ENCODE measurements at regions not wholly inside any gene's neighbourhood (a gene's known extent, or its start where the extent isn't known, plus 50 kb on each side); places are given as distances from the start of the nearest gene placed in this dataset.

DNA sequence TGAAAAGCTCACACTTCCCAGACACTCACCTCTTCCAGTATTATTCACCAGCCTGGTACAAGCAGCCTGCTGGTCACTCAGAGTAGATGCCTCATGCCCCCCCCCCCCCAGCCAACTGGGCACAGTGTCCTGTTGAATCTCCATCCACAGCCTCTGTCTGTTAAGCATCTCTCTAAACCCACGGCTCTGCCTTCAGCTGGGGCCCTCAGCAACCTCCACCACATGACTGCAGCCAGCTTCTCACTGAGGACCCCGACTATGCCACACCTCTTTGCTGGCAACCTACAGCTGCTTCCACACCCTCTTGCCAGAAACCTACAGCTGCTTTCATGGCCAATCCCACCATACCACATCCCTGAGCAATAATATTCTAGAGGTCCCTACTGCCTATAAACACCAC lies 113.1 kb downstream of the RHOU start:
- Histone ChIP-seq H3K4me1 (ENCODE audit: control insufficient read depth, insufficient read depth, low read length) (no peaks in the 10 kb centered on the region), H3K9ac (ENCODE audit: low read length in 2 of 2) (no peak overlapping the region), H3K9me3 (ENCODE audit: control insufficient read depth in 2 of 2, low read length in 2 of 2) (no peaks in the 10 kb centered on the region), H3K36me3 (ENCODE audit: control insufficient read depth in 2 of 2, insufficient read depth in 2 of 2, low read length in 2 of 2) (no peaks in the 10 kb centered on the region), H3K27me3 (ENCODE audit: control insufficient read depth in 1 of 2, insufficient read depth in 2 of 2, low read length in 2 of 2) (no peaks in the 10 kb centered on the region), H3K4me3 (ENCODE audit: low read length in 2 of 2) (no peak overlapping the region), H3K27ac (ENCODE audit: low read length) (no peak overlapping the region)

DNA sequence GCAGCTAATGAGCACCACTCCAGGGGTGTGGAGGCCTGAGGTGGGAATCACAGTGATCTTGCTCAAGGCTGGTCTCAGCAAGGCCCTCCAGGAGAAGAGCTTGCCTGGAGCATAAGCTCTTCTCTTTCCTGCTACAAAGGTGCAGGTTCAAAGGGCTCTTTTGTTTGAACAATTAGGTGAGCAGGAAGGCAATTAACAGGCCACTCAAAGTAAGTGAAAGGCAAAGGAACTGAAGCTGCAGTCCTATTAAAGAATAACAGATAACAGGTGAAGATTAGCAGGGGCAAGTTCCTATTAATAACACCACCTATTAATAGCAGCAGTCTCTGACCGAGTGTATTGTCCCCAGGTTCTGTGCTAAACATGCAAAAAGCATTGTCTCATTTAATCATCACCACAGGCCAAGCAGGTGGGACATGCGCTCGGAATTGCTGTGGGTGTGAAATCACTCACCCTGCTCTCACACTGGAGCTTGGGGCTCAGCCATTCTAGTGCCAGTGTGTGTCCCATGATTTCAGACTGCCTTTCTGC lies 113.8 kb downstream of the RHOU start:
- Histone ChIP-seq H3K27ac (ENCODE audit: low read length) (no peak overlapping the region), H3K9ac (ENCODE audit: low read length in 2 of 2) (no peak overlapping the region), H3K27me3 (ENCODE audit: control insufficient read depth in 1 of 2, insufficient read depth in 2 of 2, low read length in 2 of 2) (no peaks in the 10 kb centered on the region), H3K9me3 (ENCODE audit: control insufficient read depth in 2 of 2, low read length in 2 of 2) (no peaks in the 10 kb centered on the region), H3K4me1 (ENCODE audit: control insufficient read depth, insufficient read depth, low read length) (no peaks in the 10 kb centered on the region), H3K4me3 (ENCODE audit: low read length in 2 of 2) (no peak overlapping the region), H3K36me3 (ENCODE audit: control insufficient read depth in 2 of 2, insufficient read depth in 2 of 2, low read length in 2 of 2) (no peaks in the 10 kb centered on the region)

DNA sequence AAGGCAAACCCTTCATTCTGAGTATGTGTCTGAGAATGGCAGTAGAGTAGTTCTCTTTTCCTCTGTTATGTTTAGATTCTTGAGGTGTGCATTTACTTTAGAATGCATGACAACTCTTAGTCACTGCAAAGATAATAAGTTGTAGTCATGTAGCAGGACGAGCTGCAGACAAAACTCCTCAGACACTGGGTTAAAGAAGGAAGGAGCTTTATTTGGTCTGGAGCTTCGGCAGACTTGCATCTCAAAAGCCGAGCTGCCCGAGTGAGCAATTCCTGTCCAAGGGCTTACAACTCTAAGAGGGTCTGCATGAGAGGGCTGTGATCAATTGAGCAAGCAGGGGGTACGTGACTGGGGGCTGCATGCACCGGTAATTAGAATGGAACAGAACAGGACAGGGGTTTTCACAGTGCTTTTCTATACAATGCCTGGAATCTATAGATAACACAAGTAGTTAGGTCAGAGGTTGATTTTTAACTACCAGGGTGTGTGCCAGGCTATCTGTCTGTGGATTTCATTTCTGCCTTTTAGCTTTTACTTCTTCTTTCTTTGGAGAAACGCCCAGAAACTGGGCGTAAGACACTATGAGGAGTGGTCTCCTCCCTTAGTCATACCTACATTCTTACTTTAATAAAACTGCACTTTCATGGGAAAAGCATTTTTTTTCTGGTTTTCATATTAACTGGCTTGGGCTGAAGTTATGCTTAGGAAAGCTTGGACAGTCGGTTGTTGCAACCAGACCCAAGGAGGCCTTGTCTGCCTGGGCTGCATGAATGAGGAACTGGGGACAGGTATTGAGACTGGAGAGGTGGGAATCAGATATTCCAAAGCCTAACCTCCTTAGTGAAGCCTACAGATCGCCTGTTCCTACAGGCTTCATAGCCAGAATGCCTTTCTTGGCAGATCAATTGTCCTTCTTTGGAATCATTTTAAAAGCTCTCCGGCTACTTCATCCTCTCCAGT lies 115.1 kb downstream of the RHOU start:
- no peaks in the 10 kb centered on the region for H3K27me3 ChIP-seq (ENCODE audit: control insufficient read depth in 1 of 2, insufficient read depth in 2 of 2, low read length in 2 of 2)
- no peaks in the 10 kb centered on the region for H3K36me3 ChIP-seq (ENCODE audit: control insufficient read depth in 2 of 2, insufficient read depth in 2 of 2, low read length in 2 of 2)
- H3K27ac ChIP-seq (ENCODE audit: low read length): no peak overlapping the region
- no peak overlapping the region for H3K4me3 ChIP-seq (ENCODE audit: low read length in 2 of 2)
- no peaks in the 10 kb centered on the region for H3K4me1 ChIP-seq (ENCODE audit: control insufficient read depth, insufficient read depth, low read length)
- H3K9ac ChIP-seq (ENCODE audit: low read length in 2 of 2): no peak overlapping the region
- no peaks in the 10 kb centered on the region for H3K9me3 ChIP-seq (ENCODE audit: control insufficient read depth in 2 of 2, low read length in 2 of 2)

DNA sequence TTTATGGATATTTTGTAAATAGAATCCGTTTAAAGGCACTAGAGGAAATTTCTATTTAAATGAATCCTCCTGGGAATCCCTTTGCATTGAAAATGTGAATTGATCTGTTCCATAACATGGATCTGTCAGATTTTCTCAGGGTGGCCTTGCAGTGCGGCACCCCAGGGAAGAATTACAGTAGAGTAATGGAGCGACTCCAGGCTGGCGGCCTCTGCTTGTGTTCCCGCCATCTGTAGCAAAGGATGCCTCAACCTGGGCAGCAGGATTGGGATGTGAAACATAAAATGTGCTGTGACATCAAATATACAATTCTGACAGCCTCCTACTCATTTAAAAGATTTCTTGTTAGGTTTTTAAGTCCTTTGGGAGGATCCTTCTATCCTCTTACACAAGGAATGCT lies 115.9 kb downstream of the RHOU start:
- no peaks in the 10 kb centered on the region for H3K27me3 ChIP-seq (ENCODE audit: control insufficient read depth in 1 of 2, insufficient read depth in 2 of 2, low read length in 2 of 2)
- H3K4me1 ChIP-seq (ENCODE audit: control insufficient read depth, insufficient read depth, low read length): no peaks in the 10 kb centered on the region
- no peak overlapping the region for H3K9ac ChIP-seq (ENCODE audit: low read length in 2 of 2)
- H3K9me3 ChIP-seq (ENCODE audit: control insufficient read depth in 2 of 2, low read length in 2 of 2): no peaks in the 10 kb centered on the region
- no peak overlapping the region for H3K27ac ChIP-seq (ENCODE audit: low read length)
- H3K36me3 ChIP-seq (ENCODE audit: control insufficient read depth in 2 of 2, insufficient read depth in 2 of 2, low read length in 2 of 2): no peaks in the 10 kb centered on the region
- no peak overlapping the region for H3K4me3 ChIP-seq (ENCODE audit: low read length in 2 of 2)

DNA sequence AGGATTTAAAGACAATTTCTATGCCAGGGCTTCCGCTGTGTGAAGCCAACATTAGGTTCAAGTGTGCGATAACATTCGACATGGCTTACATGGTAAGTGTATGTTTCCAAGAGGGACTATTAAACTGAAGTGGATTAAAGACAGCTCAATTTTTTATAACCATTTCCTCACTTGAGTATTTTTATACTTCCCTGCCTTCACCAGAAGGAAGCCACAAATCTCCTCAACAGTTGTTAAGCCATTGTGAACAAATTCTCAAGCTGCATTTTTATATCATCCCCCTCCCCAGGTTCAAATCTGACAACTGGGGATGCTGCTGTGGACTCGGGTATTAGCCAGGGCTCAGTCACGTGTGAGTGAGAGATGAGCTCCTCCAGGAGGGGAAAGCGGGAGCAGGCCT lies 116.3 kb downstream of the RHOU start:
- no peak overlapping the region for H3K9ac ChIP-seq (ENCODE audit: low read length in 2 of 2)
- H3K4me3 ChIP-seq (ENCODE audit: low read length in 2 of 2): no peak overlapping the region
- no peaks in the 10 kb centered on the region for H3K36me3 ChIP-seq (ENCODE audit: control insufficient read depth in 2 of 2, insufficient read depth in 2 of 2, low read length in 2 of 2)
- H3K27ac ChIP-seq (ENCODE audit: low read length): no peak overlapping the region
- H3K4me1 ChIP-seq (ENCODE audit: control insufficient read depth, insufficient read depth, low read length): no peaks in the 10 kb centered on the region
- no peaks in the 10 kb centered on the region for H3K27me3 ChIP-seq (ENCODE audit: control insufficient read depth in 1 of 2, insufficient read depth in 2 of 2, low read length in 2 of 2)
- no peaks in the 10 kb centered on the region for H3K9me3 ChIP-seq (ENCODE audit: control insufficient read depth in 2 of 2, low read length in 2 of 2)

DNA sequence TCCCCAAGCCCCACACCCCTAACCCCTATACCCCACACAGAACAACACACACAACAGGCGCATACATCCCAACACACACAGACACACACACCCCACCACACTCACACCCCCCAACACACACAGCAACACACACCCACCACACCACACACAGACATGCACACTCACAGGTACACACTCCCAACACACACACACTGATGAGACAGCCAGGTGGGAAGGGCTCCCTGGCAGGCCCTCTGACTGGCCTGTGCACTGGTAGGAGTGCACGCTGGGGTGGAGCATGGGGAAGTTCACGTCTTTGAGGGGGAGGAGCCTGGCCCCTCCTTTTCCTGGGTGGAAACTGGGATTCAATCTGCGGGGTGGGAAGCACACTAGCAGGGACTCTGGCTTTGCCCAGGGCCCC lies 116.7 kb downstream of the RHOU start:
- Histone ChIP-seq H3K9me3 (ENCODE audit: control insufficient read depth in 2 of 2, low read length in 2 of 2) (no peaks in the 10 kb centered on the region), H3K4me1 (ENCODE audit: control insufficient read depth, insufficient read depth, low read length) (no peaks in the 10 kb centered on the region), H3K27me3 (ENCODE audit: control insufficient read depth in 1 of 2, insufficient read depth in 2 of 2, low read length in 2 of 2) (no peaks in the 10 kb centered on the region), H3K36me3 (ENCODE audit: control insufficient read depth in 2 of 2, insufficient read depth in 2 of 2, low read length in 2 of 2) (no peaks in the 10 kb centered on the region), H3K27ac (ENCODE audit: low read length) (no peak overlapping the region), H3K4me3 (ENCODE audit: low read length in 2 of 2) (no peak overlapping the region), H3K9ac (ENCODE audit: low read length in 2 of 2) (no peak overlapping the region)

DNA sequence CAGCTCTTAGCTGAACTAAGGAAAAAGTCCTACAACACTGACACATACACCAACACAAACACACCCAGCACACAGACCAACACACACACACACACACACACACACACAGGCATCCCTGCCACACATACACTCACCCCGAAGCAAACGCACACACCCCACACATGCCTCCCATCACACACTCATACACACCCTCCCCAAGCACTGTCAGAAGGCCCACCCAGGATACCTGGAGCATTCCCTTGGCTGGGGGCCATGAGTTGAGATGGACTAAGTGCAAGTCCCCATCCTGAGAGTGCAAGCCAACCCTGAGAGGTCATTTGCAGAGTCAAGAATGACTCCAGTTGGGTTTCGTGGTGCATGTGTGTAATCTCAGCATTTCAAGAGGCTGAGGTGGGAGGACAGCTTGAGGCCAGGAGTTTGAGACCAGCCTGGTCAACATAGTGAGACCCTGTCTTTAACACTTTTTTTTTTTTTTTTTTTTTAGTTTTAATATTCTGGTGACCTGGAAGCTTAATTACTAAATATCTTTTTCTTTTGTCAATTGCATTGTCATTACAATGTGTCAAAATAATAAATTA lies 117.3 kb downstream of the RHOU start:
- H3K27ac ChIP-seq (ENCODE audit: low read length): no peak overlapping the region
- H3K9me3 ChIP-seq (ENCODE audit: control insufficient read depth in 2 of 2, low read length in 2 of 2): no peaks in the 10 kb centered on the region
- no peaks in the 10 kb centered on the region for H3K27me3 ChIP-seq (ENCODE audit: control insufficient read depth in 1 of 2, insufficient read depth in 2 of 2, low read length in 2 of 2)
- no peaks in the 10 kb centered on the region for H3K36me3 ChIP-seq (ENCODE audit: control insufficient read depth in 2 of 2, insufficient read depth in 2 of 2, low read length in 2 of 2)
- H3K4me3 ChIP-seq (ENCODE audit: low read length in 2 of 2): no peak overlapping the region
- no peaks in the 10 kb centered on the region for H3K4me1 ChIP-seq (ENCODE audit: control insufficient read depth, insufficient read depth, low read length)
- H3K9ac ChIP-seq (ENCODE audit: low read length in 2 of 2): no peak overlapping the region

DNA sequence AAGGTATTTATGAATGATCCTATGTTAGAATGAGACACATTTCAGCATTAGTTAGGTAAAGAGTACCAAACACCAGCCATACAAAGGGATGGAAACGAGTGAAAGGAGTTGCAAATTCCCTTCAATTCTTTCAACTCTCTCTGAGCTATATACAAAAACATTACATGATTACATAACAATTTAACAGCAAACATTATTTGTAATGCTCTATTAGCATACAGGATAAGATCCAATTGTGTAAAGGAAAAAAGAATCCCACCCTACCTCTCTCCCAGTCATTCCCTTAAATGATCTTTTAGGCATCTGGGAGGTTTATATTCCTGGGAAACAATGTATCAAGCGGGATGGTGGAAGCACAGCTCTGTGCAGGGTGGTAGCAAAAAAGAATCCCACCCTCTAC lies 117.9 kb downstream of the RHOU start:
- Histone ChIP-seq H3K9me3 (ENCODE audit: control insufficient read depth in 2 of 2, low read length in 2 of 2) (no peaks in the 10 kb centered on the region), H3K9ac (ENCODE audit: low read length in 2 of 2) (no peak overlapping the region), H3K36me3 (ENCODE audit: control insufficient read depth in 2 of 2, insufficient read depth in 2 of 2, low read length in 2 of 2) (no peaks in the 10 kb centered on the region), H3K4me1 (ENCODE audit: control insufficient read depth, insufficient read depth, low read length) (no peaks in the 10 kb centered on the region), H3K4me3 (ENCODE audit: low read length in 2 of 2) (no peak overlapping the region), H3K27ac (ENCODE audit: low read length) (no peak overlapping the region), H3K27me3 (ENCODE audit: control insufficient read depth in 1 of 2, insufficient read depth in 2 of 2, low read length in 2 of 2) (no peaks in the 10 kb centered on the region)

DNA sequence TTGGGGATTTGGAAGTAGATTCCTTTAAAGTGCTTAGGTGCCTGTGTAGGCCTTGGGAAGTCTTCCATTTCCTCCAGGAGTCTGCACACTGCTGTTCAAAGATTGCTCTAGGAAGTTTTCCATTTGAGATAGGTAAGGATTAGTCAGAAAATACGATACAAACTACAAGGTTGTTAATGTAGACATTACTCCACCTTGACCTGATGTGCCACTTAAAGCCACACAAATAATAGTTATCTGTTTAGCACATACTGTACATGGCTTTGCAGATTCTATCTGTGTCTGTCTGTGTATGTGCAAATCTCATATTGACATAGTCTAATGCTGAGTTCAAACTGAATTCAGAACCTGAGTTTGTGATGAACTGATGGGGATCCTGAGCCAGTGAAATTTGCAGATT lies 118.4 kb downstream of the RHOU start:
- no peaks in the 10 kb centered on the region for H3K27me3 ChIP-seq (ENCODE audit: control insufficient read depth in 1 of 2, insufficient read depth in 2 of 2, low read length in 2 of 2)
- no peaks in the 10 kb centered on the region for H3K36me3 ChIP-seq (ENCODE audit: control insufficient read depth in 2 of 2, insufficient read depth in 2 of 2, low read length in 2 of 2)
- no peak overlapping the region for H3K9ac ChIP-seq (ENCODE audit: low read length in 2 of 2)
- H3K4me3 ChIP-seq (ENCODE audit: low read length in 2 of 2): no peak overlapping the region
- no peaks in the 10 kb centered on the region for H3K4me1 ChIP-seq (ENCODE audit: control insufficient read depth, insufficient read depth, low read length)
- H3K27ac ChIP-seq (ENCODE audit: low read length): no peak overlapping the region
- no peaks in the 10 kb centered on the region for H3K9me3 ChIP-seq (ENCODE audit: control insufficient read depth in 2 of 2, low read length in 2 of 2)

DNA sequence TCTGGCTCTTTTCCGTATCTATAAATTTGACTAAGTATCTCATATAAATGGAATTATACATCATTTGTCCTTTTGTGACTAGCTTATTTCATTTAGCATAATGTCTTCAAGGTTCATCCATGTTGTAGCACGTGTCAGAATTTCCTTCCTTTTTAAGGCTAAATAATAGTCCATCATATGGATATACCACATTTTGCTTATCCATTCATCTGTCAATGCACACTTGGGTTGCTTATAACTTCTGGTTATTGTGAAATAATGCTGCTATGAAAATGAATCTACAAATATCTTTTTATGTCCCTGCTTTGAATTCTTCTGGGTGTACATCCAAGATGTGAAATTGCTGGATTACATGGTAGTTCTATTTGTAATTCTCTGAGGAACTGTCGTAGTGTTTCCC lies 119.6 kb downstream of the RHOU start:
- no peaks in the 10 kb centered on the region for H3K9me3 ChIP-seq (ENCODE audit: control insufficient read depth in 2 of 2, low read length in 2 of 2)
- no peaks in the 10 kb centered on the region for H3K27me3 ChIP-seq (ENCODE audit: control insufficient read depth in 1 of 2, insufficient read depth in 2 of 2, low read length in 2 of 2)
- H3K4me3 ChIP-seq (ENCODE audit: low read length in 2 of 2): no peak overlapping the region
- no peaks in the 10 kb centered on the region for H3K36me3 ChIP-seq (ENCODE audit: control insufficient read depth in 2 of 2, insufficient read depth in 2 of 2, low read length in 2 of 2)
- H3K9ac ChIP-seq (ENCODE audit: low read length in 2 of 2): no peak overlapping the region
- H3K27ac ChIP-seq (ENCODE audit: low read length): no peak overlapping the region
- no peaks in the 10 kb centered on the region for H3K4me1 ChIP-seq (ENCODE audit: control insufficient read depth, insufficient read depth, low read length)

DNA sequence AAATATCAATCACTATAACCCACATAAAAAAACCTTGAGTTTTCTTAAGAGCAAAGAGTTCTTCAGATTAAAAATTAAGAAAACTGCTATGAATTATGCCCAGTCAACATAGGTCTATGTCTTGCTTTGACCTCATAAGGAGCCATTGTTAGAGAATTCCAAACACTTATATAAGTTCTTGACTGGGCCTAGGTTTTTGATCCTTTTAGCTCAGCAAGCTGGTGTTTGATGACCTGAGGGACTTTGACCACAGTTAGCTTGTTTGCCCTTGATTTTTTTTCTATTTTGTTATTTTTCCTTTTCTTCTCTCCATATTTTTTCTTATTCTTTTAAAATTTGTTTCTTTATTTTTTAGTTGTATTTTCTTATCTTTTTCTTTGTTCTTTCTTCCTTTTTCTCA lies 122.3 kb downstream of the RHOU start:
- Histone ChIP-seq H3K9me3 (ENCODE audit: control insufficient read depth in 2 of 2, low read length in 2 of 2) (no peaks in the 10 kb centered on the region), H3K9ac (ENCODE audit: low read length in 2 of 2) (no peak overlapping the region), H3K27me3 (ENCODE audit: control insufficient read depth in 1 of 2, insufficient read depth in 2 of 2, low read length in 2 of 2) (no peaks in the 10 kb centered on the region), H3K36me3 (ENCODE audit: control insufficient read depth in 2 of 2, insufficient read depth in 2 of 2, low read length in 2 of 2) (no peaks in the 10 kb centered on the region), H3K27ac (ENCODE audit: low read length) (no peak overlapping the region), H3K4me1 (ENCODE audit: control insufficient read depth, insufficient read depth, low read length) (peaks cover 3% of the 10 kb centered on the region), H3K4me3 (ENCODE audit: low read length in 2 of 2) (no peak overlapping the region)

Data from stomach smooth muscle (tissue), 2 donors.